RWPE2 (cell line): ENCODE measurements at regions not wholly inside any gene's neighbourhood (a gene's known extent, or its start where the extent isn't known, plus 50 kb on each side); places are given as distances from the start of the nearest gene placed in this dataset.

ENCODE experiments used
- ATAC-seq: fragments of 200-7000 bp; cut with Tn5 transposase; 3 replicates; pipeline ENCODE4 v1.9.1; 2021; ENCODE audit warnings: low read depth
- DNase-seq: peaks from one replicate; pipeline ENCODE4 v3.0.0-alpha.2; 2020; ENCODE audit warnings: low spot score
- H3K27ac ChIP-seq: fragments of 450-650 bp; 2 replicates; pipeline ENCODE4 v1.5.1; 2017; ENCODE audit warnings: mild to moderate bottlenecking; ENCODE audit not compliant: poor library complexity, severe bottlenecking
- H3K27me3 ChIP-seq: fragments of 250-450 bp; sonication (Bioruptor Pico); 2 replicates; pipeline ENCODE4 v1.5.1; 2021; ENCODE audit warnings: mild to moderate bottlenecking, moderate library complexity; ENCODE audit not compliant: insufficient read depth, poor library complexity, severe bottlenecking
- H3K36me3 ChIP-seq: fragments of 250-450 bp; sonication (Bioruptor Pico); 2 replicates; pipeline ENCODE4 v1.5.1; 2020; ENCODE audit warnings: low read depth, mild to moderate bottlenecking, moderate library complexity
- H3K4me1 ChIP-seq: fragments of 250-450 bp; sonication (Bioruptor Pico); 2 replicates; pipeline ENCODE4 v1.5.1; 2021; ENCODE audit warnings: mild to moderate bottlenecking, moderate library complexity; ENCODE audit not compliant: insufficient read depth, poor library complexity, severe bottlenecking
- H3K4me3 ChIP-seq: fragments of 250-450 bp; sonication (Bioruptor Pico); 2 replicates; pipeline ENCODE4 v1.5.1; 2021; ENCODE audit warnings: mild to moderate bottlenecking, moderate library complexity; ENCODE audit not compliant: severe bottlenecking
- H3K9me3 ChIP-seq: fragments of 250-450 bp; sonication (Bioruptor Pico); 2 replicates; pipeline ENCODE4 v1.5.1; 2021; ENCODE audit warnings: mild to moderate bottlenecking, moderate library complexity; ENCODE audit not compliant: severe bottlenecking
- CTCF ChIP-seq: fragments of 450-650 bp; IDR thresholded peaks from one replicate; pipeline ENCODE4 v1.5.1; 2017; ENCODE audit warnings: mild to moderate bottlenecking, moderate library complexity; ENCODE audit not compliant: poor library complexity, severe bottlenecking

DNA sequence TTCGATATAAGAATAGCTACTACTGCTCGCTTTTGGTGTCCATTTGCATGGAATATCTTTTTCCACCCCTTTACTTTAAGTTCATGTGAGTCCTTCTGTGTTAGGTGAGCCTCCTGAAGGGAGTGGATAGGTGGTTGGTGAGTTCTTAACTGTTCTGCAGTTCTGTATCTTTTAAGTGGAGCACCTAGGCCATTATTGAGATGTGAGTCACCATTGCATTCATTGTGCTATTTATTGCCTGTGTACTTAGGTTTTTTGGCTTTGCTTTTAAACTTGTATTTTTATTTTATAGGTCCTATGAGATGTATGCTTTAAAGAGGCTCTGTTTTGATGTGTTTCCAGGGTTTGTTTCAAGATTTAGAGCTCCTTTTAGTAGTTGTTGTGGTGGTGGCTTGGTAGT, 1430.8 kb downstream of the REEP3 start:
- Histone ChIP-seq H3K4me1 (no peaks in the 10 kb centered on the region), H3K27me3 (no peaks in the 10 kb centered on the region), H3K4me3 (no peak overlapping the region), H3K27ac (no peak overlapping the region), H3K36me3 (no peaks in the 10 kb centered on the region), H3K9me3 (no peaks in the 10 kb centered on the region)
- no peak for TF ChIP-seq CTCF
- ATAC-seq (no peak), DNase-seq (no peak)

GRCh38 chr10:64956441-64956840, 1435.2 kb downstream of the REEP3 start:
- no peaks in the 10 kb centered on the region for H3K9me3 ChIP-seq
- H3K4me3 ChIP-seq, result no peak overlapping the region
- no peak overlapping the region for H3K27ac ChIP-seq
- H3K36me3 ChIP-seq, result no peaks in the 10 kb centered on the region
- no peaks in the 10 kb centered on the region for H3K4me1 ChIP-seq
- no peak for ATAC-seq
- no peak for TF ChIP-seq CTCF
- DNase-seq, result no peak
- H3K27me3 ChIP-seq, result no peaks in the 10 kb centered on the region

DNA sequence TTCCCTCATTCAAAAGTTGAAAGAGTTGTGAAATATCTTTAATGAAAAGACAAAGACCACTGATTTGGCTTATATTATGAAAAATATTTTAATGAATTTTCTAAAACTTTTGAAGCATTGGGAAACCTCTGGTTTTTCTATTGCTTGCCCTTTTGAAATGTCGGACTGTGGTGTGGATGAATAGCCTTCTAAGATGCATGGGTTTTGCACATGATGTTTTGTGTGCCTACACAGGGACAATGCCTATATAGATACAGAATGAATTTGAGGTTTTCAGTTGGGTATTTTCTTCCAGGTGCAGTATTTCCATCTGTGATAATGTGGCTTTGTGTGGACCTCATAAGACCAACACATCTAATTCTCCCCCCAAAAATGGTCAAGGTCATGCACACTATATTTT, 1437.9 kb downstream of the REEP3 start:
- no peaks in the 10 kb centered on the region for H3K36me3 ChIP-seq
- no peaks in the 10 kb centered on the region for H3K9me3 ChIP-seq
- H3K4me3 ChIP-seq, result no peak overlapping the region
- no peak for TF ChIP-seq CTCF
- no peak for DNase-seq
- no peak overlapping the region for H3K27ac ChIP-seq
- H3K4me1 ChIP-seq, result no peaks in the 10 kb centered on the region
- no peaks in the 10 kb centered on the region for H3K27me3 ChIP-seq
- ATAC-seq, result no peak

GRCh38 chr10:64959883-64960282, 1438.7 kb downstream of the REEP3 start:
- Histone ChIP-seq H3K4me3 (no peak overlapping the region), H3K27ac (no peak overlapping the region), H3K27me3 (no peaks in the 10 kb centered on the region), H3K4me1 (no peaks in the 10 kb centered on the region), H3K36me3 (no peaks in the 10 kb centered on the region), H3K9me3 (no peaks in the 10 kb centered on the region)
- DNase-seq (no peak), ATAC-seq (no peak)
- TF ChIP-seq CTCF, result no peak

GRCh38 chr10:64973391-64973790, 1452.2 kb downstream of the REEP3 start:
- Histone ChIP-seq H3K27ac (no peak overlapping the region), H3K4me3 (no peak overlapping the region), H3K27me3 (no peaks in the 10 kb centered on the region), H3K36me3 (no peaks in the 10 kb centered on the region), H3K4me1 (no peaks in the 10 kb centered on the region), H3K9me3 (no peaks in the 10 kb centered on the region)
- ATAC-seq (no peak), DNase-seq (no peak)
- no peak for TF ChIP-seq CTCF
